Esophagus muscularis mucosa (tissue), 4 donors: ENCODE measurements at regions not wholly inside any gene's neighbourhood (a gene's known extent, or its start where the extent isn't known, plus 50 kb on each side); places are given as distances from the start of the nearest gene placed in this dataset.

Experiments
- DNase-seq: peaks from one replicate; pipeline ENCODE4 v3.0.0-alpha.2; 2017; ENCODE audit errors: extremely low spot score
- H3K27ac ChIP-seq, 4 donors: fragments of 200-600 bp; sonication (generic); replicated peaks in 1 of 4; 1 replicate in 3 of 4; 2 replicates in 1 of 4; pipeline ENCODE4 v1.5.1; 2016 to 2019; ENCODE audit warnings: mild to moderate bottlenecking in 1 of 4
- H3K27me3 ChIP-seq, 4 donors: fragments of 200-600 bp; sonication (generic); one replicate each; pipeline versions ENCODE4 v1.5.1 to v1.6.0; 2016 to 2019
- H3K36me3 ChIP-seq, 4 donors: fragments of 200-600 bp; sonication (generic); one replicate each; pipeline ENCODE4 v1.5.1; 2016 to 2019
- H3K4me1 ChIP-seq, 4 donors: fragments of 200-600 bp; sonication (generic); one replicate each; pipeline ENCODE4 v1.5.1; 2016 to 2019
- H3K4me3 ChIP-seq, 4 donors: fragments of 200-600 bp; sonication (generic); 1 replicate in 2 of 4; 2 replicates in 2 of 4; pipeline ENCODE4 v1.5.1; 2016 to 2019; ENCODE audit warnings: mild to moderate bottlenecking in 4 of 4, moderate library complexity in 1 of 4
- H3K9me3 ChIP-seq, 4 donors: fragments of 200-600 bp; sonication (generic); 1 replicate in 3 of 4; 2 replicates in 1 of 4; pipeline ENCODE4 v1.5.1; 2016 to 2019
- CTCF ChIP-seq, 3 experiments: fragments of 200-600 bp in 2 of 3; fragments of 450-650 bp in 1 of 3; sonication (generic) in 2 of 3; IDR thresholded peaks; one replicate each; pipeline ENCODE4 v1.5.1; 2017 to 2019; ENCODE audit warnings: antibody characterized with exemption in 3 of 3, mild to moderate bottlenecking in 2 of 3, moderate library complexity in 1 of 3
- EP300 ChIP-seq: sonication (generic); formaldehyde crosslinking; IDR thresholded peaks from one replicate; pipeline ENCODE4 v1.6.1; 2017; ENCODE audit warnings: antibody characterized with exemption
- POLR2A ChIP-seq: fragments of 450-650 bp; IDR thresholded peaks from one replicate; pipeline ENCODE4 v1.6.1; 2017; ENCODE audit warnings: antibody characterized with exemption, moderate library complexity, mild to moderate bottlenecking, low read depth
- POLR2AphosphoS5 ChIP-seq, 2 donors: sonication (generic); formaldehyde crosslinking; IDR thresholded peaks; one replicate each; pipeline ENCODE4 v1.6.1; 2017; ENCODE audit warnings: antibody characterized with exemption in 2 of 2
- WGBS: methylation state at CpG from one replicate; pipeline ENCODE4 v1.1.5; 2018; 5-methylcytosine and 5-hydroxymethylcytosine counted together
- intact Hi-C: fragments of 100-400 bp; cut with DNase I; formaldehyde crosslinking; loops from one replicate; pipeline ENCODE4 v1.15.1; 2023

GRCh38 chr17:34825102-34825501 is 136.2 kb downstream of the CCT6B start:
- Histone ChIP-seq H3K9me3 (no peaks in the 10 kb centered on the region), H3K27ac (no peak overlapping the region), H3K27me3 (peaks cover 0 to 15% (median 0%) of the 10 kb centered on the region in 4 donors), H3K4me3 (no peak overlapping the region), H3K36me3 (no peaks in the 10 kb centered on the region), H3K4me1 (no peaks in the 10 kb centered on the region)
- DNase-seq, result no peak
- WGBS, result 97% methylated on average over 1 of the region's 1 CpG
- intact Hi-C loops, result no loop called here
- TF ChIP-seq CTCF (IDR thresholded peaks at IDR 0.05) (no peak), EP300 (no peak), POLR2A (no peak), POLR2AphosphoS5 (IDR thresholded peaks at IDR 0.05) (no peak)

- Histone ChIP-seq H3K27me3 (peaks cover 0 to 15% (median 0%) of the 10 kb centered on the region in 4 donors), H3K4me1 (no peaks in the 10 kb centered on the region), H3K36me3 (no peaks in the 10 kb centered on the region), H3K27ac (no peak overlapping the region), H3K4me3 (no peak overlapping the region), H3K9me3 (no peaks in the 10 kb centered on the region)
- no peak for DNase-seq
- no peak for TF ChIP-seq CTCF (IDR thresholded peaks at IDR 0.05)
- TF ChIP-seq EP300, result no peak
- TF ChIP-seq POLR2AphosphoS5 (IDR thresholded peaks at IDR 0.05), result no peak
- no peak for TF ChIP-seq POLR2A
- 66% methylated on average over 4 of the region's 6 CpGs for WGBS
- intact Hi-C loops, result no loop called here
Observed at GRCh38 chr17:34823023-34823422, 138.2 kb downstream of the CCT6B start.

GRCh38 chr17:34822007-34822739 is 139.1 kb downstream of the CCT6B start:
- H3K36me3 ChIP-seq, result no peaks in the 10 kb centered on the region
- no peak for TF ChIP-seq EP300
- TF ChIP-seq CTCF (IDR thresholded peaks at IDR 0.05), result no peak
- no peak for TF ChIP-seq POLR2AphosphoS5 (IDR thresholded peaks at IDR 0.05)
- no peak for TF ChIP-seq POLR2A
- H3K4me3 ChIP-seq, result no peak overlapping the region
- no peak for DNase-seq
- H3K9me3 ChIP-seq, result no peaks in the 10 kb centered on the region
- peaks cover 0 to 15% (median 0%) of the 10 kb centered on the region in 4 donors for H3K27me3 ChIP-seq
- intact Hi-C loops, result no loop called here
- WGBS, result 58% methylated on average over 9 of the region's 10 CpGs
- H3K4me1 ChIP-seq, result no peaks in the 10 kb centered on the region
- H3K27ac ChIP-seq, result no peak overlapping the region

- Histone ChIP-seq H3K27ac (no peak overlapping the region), H3K27me3 (peaks cover 0 to 11% (median 0%) of the 10 kb centered on the region in 4 donors), H3K4me1 (no peaks in the 10 kb centered on the region), H3K9me3 (no peaks in the 10 kb centered on the region), H3K4me3 (no peak overlapping the region), H3K36me3 (no peaks in the 10 kb centered on the region)
- intact Hi-C loops, result no loop called here
- DNase-seq, result no peak
- WGBS, result 42% methylated on average over 4 of the region's 4 CpGs
- TF ChIP-seq CTCF (IDR thresholded peaks at IDR 0.05) (no peak), POLR2AphosphoS5 (IDR thresholded peaks at IDR 0.05) (no peak), EP300 (no peak), POLR2A (no peak)
Observed at GRCh38 chr17:34820922-34821321, 140.3 kb downstream of the CCT6B start.
